ENCODE measurements at regions not wholly inside any gene's neighbourhood (a gene's known extent, or its start where the extent isn't known, plus 50 kb on each side); places are given as distances from the start of the nearest gene placed in this dataset.
A peak's percentile ranks its signal among the peaks of the same experiment; 100 is the strongest.

- peaks cover 10% of the 10 kb centered on the region for H3K9me3 Mint-ChIP-seq (ENCODE audit: unreplicated experiment)
- DNase-seq (ENCODE audit: low spot score): no peak
- H3K4me1 Mint-ChIP-seq (ENCODE audit: unreplicated experiment): peaks cover 17% of the 10 kb centered on the region
- H3K36me3 Mint-ChIP-seq (ENCODE audit: low read depth, unreplicated experiment): no peaks in the 10 kb centered on the region
- H3K27me3 Mint-ChIP-seq (ENCODE audit: unreplicated experiment): peaks cover 2% of the 10 kb centered on the region
- no peak overlapping the region for H3K27ac Mint-ChIP-seq (ENCODE audit: unreplicated experiment)
- TF ChIP-seq CTCF (IDR thresholded peaks at IDR 0.05; ENCODE audit: unreplicated experiment): no peak
- no peak overlapping the region for H3K4me3 Mint-ChIP-seq (ENCODE audit: unreplicated experiment)
These were observed 99.9 kb upstream of the SGIP1 start for GRCh38 chr1:66434096-66434495.

- Mint-ChIP-seq H3K9me3 (ENCODE audit: unreplicated experiment) (peaks cover 5% of the 10 kb centered on the region), H3K4me1 (ENCODE audit: unreplicated experiment) (peaks cover 25% of the 10 kb centered on the region), H3K4me3 (ENCODE audit: unreplicated experiment) (no peak overlapping the region), H3K27me3 (ENCODE audit: unreplicated experiment) (peaks cover 2% of the 10 kb centered on the region), H3K27ac (ENCODE audit: unreplicated experiment) (no peak overlapping the region), H3K36me3 (ENCODE audit: low read depth, unreplicated experiment) (no peaks in the 10 kb centered on the region)
- DNase-seq (ENCODE audit: low spot score): no peak
- no peak for TF ChIP-seq CTCF (IDR thresholded peaks at IDR 0.05; ENCODE audit: unreplicated experiment)
These were observed 98.4 kb upstream of the SGIP1 start for GRCh38 chr1:66435541-66435940.

- Mint-ChIP-seq H3K4me1 (ENCODE audit: unreplicated experiment) (peaks cover 25% of the 10 kb centered on the region), H3K9me3 (ENCODE audit: unreplicated experiment) (no peaks in the 10 kb centered on the region), H3K27me3 (ENCODE audit: unreplicated experiment) (peaks cover under 1% of the 10 kb centered on the region), H3K4me3 (ENCODE audit: unreplicated experiment) (no peak overlapping the region), H3K36me3 (ENCODE audit: low read depth, unreplicated experiment) (no peaks in the 10 kb centered on the region), H3K27ac (ENCODE audit: unreplicated experiment) (no peak overlapping the region)
- DNase-seq (ENCODE audit: low spot score): no peak
- TF ChIP-seq CTCF (IDR thresholded peaks at IDR 0.05; ENCODE audit: unreplicated experiment): peak; percentile 22
These were observed 97.4 kb upstream of the SGIP1 start for GRCh38 chr1:66436378-66437135.

- no peaks in the 10 kb centered on the region for H3K36me3 Mint-ChIP-seq (ENCODE audit: low read depth, unreplicated experiment)
- H3K27me3 Mint-ChIP-seq (ENCODE audit: unreplicated experiment): no peaks in the 10 kb centered on the region
- no peak for DNase-seq (ENCODE audit: low spot score)
- no peaks in the 10 kb centered on the region for H3K9me3 Mint-ChIP-seq (ENCODE audit: unreplicated experiment)
- H3K27ac Mint-ChIP-seq (ENCODE audit: unreplicated experiment): no peak overlapping the region
- no peak overlapping the region for H3K4me3 Mint-ChIP-seq (ENCODE audit: unreplicated experiment)
- no peak for TF ChIP-seq CTCF (IDR thresholded peaks at IDR 0.05; ENCODE audit: unreplicated experiment)
- peaks cover 25% of the 10 kb centered on the region for H3K4me1 Mint-ChIP-seq (ENCODE audit: unreplicated experiment)
These were observed 96.9 kb upstream of the SGIP1 start for GRCh38 chr1:66437136-66437401.

GRCh38 chr1:66438062-66438461 lies 95.9 kb upstream of the SGIP1 start:
- DNase-seq (ENCODE audit: low spot score): no peak
- no peaks in the 10 kb centered on the region for H3K36me3 Mint-ChIP-seq (ENCODE audit: low read depth, unreplicated experiment)
- H3K9me3 Mint-ChIP-seq (ENCODE audit: unreplicated experiment): no peaks in the 10 kb centered on the region
- no peaks in the 10 kb centered on the region for H3K27me3 Mint-ChIP-seq (ENCODE audit: unreplicated experiment)
- H3K4me3 Mint-ChIP-seq (ENCODE audit: unreplicated experiment): no peak overlapping the region
- no peak overlapping the region for H3K27ac Mint-ChIP-seq (ENCODE audit: unreplicated experiment)
- H3K4me1 Mint-ChIP-seq (ENCODE audit: unreplicated experiment): peaks cover 23% of the 10 kb centered on the region
- no peak for TF ChIP-seq CTCF (IDR thresholded peaks at IDR 0.05; ENCODE audit: unreplicated experiment)
